GM18951 (cell line): ENCODE measurements at regions not wholly inside any gene's neighbourhood (a gene's known extent, or its start where the extent isn't known, plus 50 kb on each side); places are given as distances from the start of the nearest gene placed in this dataset.
"Not testable (repeated sequence)": the region's sequence is repeated elsewhere in the genome, so short reads cannot be mapped to it uniquely, and the experiment has no call there.

Experiments used
- POLR2A ChIP-seq: IDR thresholded peaks from 4 replicates; pipeline ENCODE4 v1.6.1; 2011; ENCODE audit warnings: mild to moderate bottlenecking; ENCODE audit not compliant: insufficient read length, insufficient read depth; ENCODE audit errors: extremely low read depth
- in situ Hi-C: fragments of 300-500 bp; cut with MboI; formaldehyde crosslinking; loops from one replicate; pipeline ENCODE4 v1.12.0; 2022; ENCODE audit warnings: low sequenced_read_pairs, mixed read lengths, inconsistent platforms; ENCODE audit not compliant: unreplicated experiment

DNA sequence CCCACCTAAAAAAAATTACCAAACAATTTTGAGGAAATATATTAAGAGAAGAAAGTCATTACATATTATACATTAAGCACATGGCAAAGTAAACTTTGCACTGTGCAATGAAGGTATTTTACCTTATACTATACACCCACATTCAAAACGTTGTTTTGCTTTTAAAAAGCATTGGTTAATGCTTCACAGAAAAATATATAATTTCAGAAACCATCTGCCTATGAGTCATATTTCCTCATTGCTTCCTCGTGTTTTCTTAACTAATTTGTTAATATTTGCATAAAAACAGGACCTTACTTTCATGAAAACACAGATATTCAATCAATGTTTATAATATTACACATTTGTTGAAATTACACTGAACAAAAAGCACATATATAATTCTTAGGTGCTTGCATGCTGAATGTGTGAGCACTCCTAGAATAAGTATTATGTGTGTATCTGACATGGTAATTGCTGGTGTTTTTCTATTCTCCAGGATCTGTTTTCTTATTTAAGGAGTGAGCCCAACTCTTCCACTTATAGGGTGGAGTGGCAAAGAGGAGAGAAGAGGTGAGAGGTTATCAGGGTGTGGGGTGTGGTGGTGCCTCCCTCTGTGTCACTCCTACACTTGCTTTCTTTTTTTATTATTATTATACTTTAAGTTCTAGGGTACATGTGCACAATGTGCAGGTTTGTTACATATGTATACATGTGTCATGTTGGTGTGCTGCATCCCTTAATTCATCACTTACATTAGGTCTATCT, 95.1 kb upstream of the IQCM start:
- in situ Hi-C loops = no loop called here
- no peak for TF ChIP-seq POLR2A

DNA sequence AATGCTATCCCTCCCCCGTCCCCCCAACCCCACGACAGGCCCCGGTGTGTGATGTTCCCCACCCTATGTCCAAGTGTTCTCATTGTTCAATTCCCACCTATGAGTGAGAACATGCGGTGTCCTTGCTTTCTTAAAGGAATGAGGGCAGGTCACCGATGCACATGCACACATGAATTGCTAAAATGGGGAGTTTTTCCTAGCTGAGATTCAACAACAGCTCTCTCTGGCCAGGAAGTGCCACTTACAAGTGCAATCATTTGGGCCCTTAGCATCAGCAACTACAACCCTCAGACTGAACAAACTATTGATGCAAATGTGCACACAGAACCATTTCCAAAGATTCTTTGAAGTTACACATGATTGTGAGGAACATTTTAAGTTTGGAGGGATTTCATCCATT, 95.7 kb upstream of the IQCM start:
- in situ Hi-C loops = no loop called here
- TF ChIP-seq POLR2A = no peak

DNA sequence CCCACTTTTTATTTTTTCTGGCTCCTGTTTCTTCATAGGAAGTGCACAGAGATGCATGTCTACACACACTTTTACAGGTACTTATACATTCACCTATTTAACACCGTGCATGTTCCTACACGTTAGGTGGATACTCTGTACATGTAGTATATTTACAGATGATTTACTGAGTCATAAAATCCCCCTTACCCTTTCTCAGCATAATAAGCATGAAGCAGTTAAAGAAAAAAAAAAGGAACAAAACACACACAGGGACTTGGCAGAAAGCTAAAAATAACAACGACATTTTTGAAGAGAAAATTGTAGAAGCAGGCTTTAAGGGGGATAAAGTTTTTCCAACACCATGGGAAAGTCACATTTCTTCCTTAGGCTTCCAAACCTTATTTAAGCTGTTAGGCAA, 96.4 kb upstream of the IQCM start:
- in situ Hi-C loops = no loop called here

GRCh38 chr4:149914119-149915115, 98.8 kb upstream of the IQCM start:
- TF ChIP-seq POLR2A = no peak
- in situ Hi-C loops = no loop called here

More for the DNA sequence above, 96.4 kb upstream of the IQCM start:
- no peak for TF ChIP-seq POLR2A

DNA sequence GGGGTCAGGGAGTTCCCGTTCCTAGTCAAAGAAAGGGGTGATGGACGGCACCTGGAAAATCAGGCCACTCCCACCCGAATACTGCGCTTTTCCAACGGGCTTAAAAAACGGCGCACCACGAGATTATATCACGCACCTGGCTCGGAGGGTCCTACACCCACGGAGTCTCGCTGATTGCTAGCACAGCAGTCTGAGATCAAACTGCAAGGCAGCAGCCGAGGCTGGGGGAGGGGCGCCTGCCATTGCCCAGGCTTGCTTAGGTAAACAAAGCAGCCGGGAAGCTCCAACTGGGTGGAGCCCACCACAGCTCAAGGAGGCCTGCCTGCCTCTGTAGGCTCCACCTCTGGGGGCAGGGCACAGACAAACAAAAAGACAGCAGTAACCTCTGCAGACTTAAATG, 100.1 kb upstream of the IQCM start:
- in situ Hi-C loops = not testable (repeated sequence)

- TF ChIP-seq POLR2A = no peak
- in situ Hi-C loops = no loop called here
These were observed 108.1 kb upstream of the IQCM start for GRCh38 chr4:149923736-149924135.

DNA sequence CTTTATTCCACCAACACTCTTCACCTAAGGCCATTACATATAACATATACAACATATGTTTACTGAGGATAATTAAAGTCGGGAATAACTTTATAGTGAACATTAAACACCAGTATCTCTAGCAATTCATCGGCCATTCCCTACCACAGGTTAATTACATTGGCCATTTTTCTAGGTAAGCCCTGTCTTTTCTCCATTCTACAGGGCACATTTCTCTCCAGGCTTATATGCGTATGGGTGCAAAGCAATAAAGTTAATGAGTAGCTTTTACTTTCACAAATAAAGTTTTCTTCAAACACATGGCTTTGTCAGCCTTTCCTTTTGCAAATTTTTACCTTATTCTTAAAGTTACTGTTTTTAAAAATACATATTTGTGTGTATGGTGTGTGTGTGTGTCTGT, 111.9 kb upstream of the IQCM start:
- in situ Hi-C loops = no loop called here
- TF ChIP-seq POLR2A = no peak

DNA sequence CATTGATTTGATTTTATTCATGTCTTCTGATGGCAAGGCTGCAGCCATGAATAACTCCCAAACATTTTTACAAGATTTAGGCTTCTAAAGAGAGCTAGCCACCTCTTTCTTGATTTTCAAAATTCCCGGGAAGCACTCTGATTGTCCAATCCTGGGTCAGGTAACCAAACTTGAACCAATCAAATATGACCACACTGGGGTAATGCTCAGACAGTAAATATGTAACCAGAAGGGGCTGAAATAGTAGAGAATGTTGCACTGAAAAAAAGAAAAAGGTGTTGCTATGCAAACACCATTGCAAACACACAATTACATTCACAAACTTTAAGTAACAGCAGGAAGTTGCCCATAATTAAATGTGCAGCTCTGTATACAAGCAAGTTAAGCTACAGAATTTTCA, 112.9 kb upstream of the IQCM start:
- in situ Hi-C loops = no loop called here
- TF ChIP-seq POLR2A = no peak

DNA sequence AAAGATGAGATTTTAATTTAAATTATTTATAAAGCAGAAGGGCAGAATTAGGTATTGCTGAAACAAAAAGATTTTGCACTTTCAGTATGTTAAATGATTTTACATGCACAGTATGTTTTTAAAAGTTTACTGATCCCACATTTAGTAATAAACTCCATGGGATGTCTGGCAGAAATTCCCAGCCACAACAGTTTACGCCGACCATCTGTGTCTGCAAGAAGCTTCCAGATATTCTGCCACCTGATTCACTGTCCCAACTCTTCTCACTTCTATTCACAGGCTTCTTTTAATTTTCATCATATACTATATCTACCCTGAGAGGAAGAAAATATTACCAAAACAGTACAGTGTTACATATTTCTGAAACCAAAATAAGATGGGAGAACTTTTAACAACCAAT, 115.8 kb upstream of the IQCM start:
- in situ Hi-C loops = no loop called here
- TF ChIP-seq POLR2A = no peak

- in situ Hi-C loops = no loop called here
- no peak for TF ChIP-seq POLR2A
These were observed 116.5 kb upstream of the IQCM start for GRCh38 chr4:149932188-149932587.

DNA sequence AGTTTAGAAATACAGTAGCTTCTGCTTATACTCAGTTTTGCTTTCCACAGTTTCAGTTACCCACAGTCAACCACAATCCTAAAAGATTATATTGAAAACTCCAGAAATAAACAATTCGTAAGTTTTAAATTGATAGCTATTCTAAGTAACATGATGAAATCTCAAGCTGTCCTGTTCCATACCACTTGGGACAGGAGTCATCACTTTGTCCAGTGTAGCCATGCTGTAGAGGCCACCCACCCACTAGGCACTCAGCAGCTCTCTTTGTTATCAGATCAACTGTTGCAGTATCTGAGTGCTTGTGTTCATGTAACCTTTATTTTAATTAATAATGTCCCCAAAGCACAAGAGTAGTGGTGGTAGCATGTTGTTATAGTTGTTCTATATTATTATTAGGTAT, 117.5 kb upstream of the IQCM start:
- in situ Hi-C loops = no loop called here
- no peak for TF ChIP-seq POLR2A

GRCh38 chr4:149933883-149934282, 118.2 kb upstream of the IQCM start:
- in situ Hi-C loops = no loop called here
- no peak for TF ChIP-seq POLR2A

GRCh38 chr4:149949381-149949780, 128.9 kb upstream of the DCLK2 start:
- in situ Hi-C loops = no loop called here
- no peak for TF ChIP-seq POLR2A
